SK-N-MC (cell line): ENCODE measurements at regions not wholly inside any gene's neighbourhood (a gene's known extent, or its start where the extent isn't known, plus 50 kb on each side); places are given as distances from the start of the nearest gene placed in this dataset.

Experiments
- EZH2 ChIP-seq: fragments of 200-600 bp; sonication (generic); IDR thresholded peaks from one replicate; pipeline ENCODE4 v1.6.1; 2017; ENCODE audit warnings: antibody characterized with exemption
- FOXP2 ChIP-seq: optimal IDR thresholded peaks from 2 replicates; pipeline ENCODE3; 2011; ENCODE audit warnings: mild to moderate bottlenecking, moderate library complexity; ENCODE audit not compliant: insufficient read depth; ENCODE audit errors: extremely low read length, control extremely low read depth
- POLR2AphosphoS5 ChIP-seq: IDR thresholded peaks from 2 replicates; pipeline ENCODE4 v1.6.1; 2012; ENCODE audit warnings: mild to moderate bottlenecking, low read depth, low read length, borderline replicate concordance

- TF ChIP-seq POLR2AphosphoS5 (no peak), EZH2 (no peak), FOXP2 (no peak)
Observed at GRCh38 chr11:96621161-96621560, 231.3 kb downstream of the JRKL start.
